ENCODE measurements at regions not wholly inside any gene's neighbourhood (a gene's known extent, or its start where the extent isn't known, plus 50 kb on each side); places are given as distances from the start of the nearest gene placed in this dataset.
"Not testable (repeated sequence)": the region's sequence is repeated elsewhere in the genome, so short reads cannot be mapped to it uniquely, and the experiment has no call there.

DNA sequence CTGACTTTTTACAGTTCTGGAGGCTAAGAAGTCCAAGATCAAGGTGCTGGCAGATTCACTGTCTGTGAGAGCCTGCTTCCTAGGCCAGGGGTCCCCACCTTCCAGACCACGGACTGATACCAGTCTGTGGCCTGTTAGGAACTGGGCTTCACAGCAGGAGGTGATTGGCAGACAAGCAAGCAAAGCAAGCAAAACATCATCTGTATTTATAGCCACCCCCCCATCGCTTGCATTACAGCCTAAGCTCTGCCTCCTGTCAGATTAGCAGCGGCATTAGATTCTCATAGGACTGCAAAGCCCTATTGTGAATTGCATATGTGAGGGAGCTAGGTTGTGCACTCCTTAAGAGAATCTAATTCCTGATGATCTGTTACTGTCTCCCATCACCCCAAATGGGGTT lies 194.7 kb upstream of the THRB start:
- DNase-seq, result no peak

- DNase-seq, result no peak
Measured at GRCh38 chr3:24690777-24691176, 196.1 kb upstream of the THRB start.

DNA sequence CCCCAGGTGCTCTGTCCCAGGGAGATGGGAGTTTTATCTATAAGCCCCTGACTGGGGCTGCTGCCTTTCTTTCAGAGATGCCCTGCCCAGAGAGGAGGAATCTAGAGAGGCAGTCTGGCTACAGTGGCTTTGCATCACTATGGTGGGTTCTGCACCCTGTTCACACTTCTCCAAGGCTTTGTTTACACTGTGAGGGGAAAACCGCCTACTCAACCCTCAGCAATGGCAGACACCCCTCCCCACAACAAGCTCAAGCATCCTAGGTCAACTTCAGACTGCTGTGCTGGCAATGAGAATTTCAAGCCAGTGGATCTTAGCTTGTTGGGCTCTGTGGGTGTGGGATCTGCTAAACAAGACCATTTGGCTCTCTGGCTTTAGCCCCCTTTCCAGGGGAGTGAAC lies 204.4 kb upstream of the THRB start:
- DNase-seq, result not testable (repeated sequence)

GRCh38 chr3:24704496-24704895 lies 209.8 kb upstream of the THRB start:
- DNase-seq, result no peak

GRCh38 chr3:24707936-24708335 lies 213.3 kb upstream of the THRB start:
- no peak for DNase-seq

- no peak for DNase-seq
Measured at GRCh38 chr3:24709956-24710355, 215.3 kb upstream of the THRB start.

GRCh38 chr3:24713516-24713915 lies 218.9 kb upstream of the THRB start:
- no peak for DNase-seq

GRCh38 chr3:24714436-24714835 lies 219.8 kb upstream of the THRB start:
- no peak for DNase-seq

DNA sequence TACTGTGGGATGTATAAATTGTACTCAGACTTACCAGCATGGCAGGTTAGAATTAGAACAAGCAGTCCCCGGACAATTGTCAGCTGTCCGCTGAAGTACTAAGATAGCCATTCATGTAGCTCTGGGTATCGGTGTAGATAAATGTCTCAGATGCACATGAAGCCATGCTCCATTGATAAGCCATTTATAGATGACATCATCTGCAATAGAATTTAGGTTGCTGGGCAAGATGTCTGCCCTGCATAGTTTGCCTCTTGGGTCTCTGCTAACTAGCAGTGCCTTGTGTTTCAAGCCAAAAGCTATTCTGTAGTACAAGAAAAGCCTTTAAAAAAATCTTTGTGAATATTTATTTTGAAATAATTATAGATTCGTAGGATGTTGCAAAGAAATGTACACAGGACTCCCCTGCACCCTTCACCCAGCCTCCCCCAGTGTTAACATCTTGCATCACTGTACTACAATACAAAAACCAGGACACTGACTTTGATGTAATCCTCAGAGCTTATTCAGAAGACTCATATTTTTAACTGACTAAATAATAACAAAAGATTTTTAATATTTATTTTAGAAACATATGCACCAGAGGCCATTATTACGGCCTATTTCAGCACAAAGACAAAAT lies 220.6 kb upstream of the THRB start:
- DNase-seq, result no peak

- DNase-seq, result no peak
Measured at GRCh38 chr3:24722087-24722486, 227.4 kb upstream of the THRB start.

DNA sequence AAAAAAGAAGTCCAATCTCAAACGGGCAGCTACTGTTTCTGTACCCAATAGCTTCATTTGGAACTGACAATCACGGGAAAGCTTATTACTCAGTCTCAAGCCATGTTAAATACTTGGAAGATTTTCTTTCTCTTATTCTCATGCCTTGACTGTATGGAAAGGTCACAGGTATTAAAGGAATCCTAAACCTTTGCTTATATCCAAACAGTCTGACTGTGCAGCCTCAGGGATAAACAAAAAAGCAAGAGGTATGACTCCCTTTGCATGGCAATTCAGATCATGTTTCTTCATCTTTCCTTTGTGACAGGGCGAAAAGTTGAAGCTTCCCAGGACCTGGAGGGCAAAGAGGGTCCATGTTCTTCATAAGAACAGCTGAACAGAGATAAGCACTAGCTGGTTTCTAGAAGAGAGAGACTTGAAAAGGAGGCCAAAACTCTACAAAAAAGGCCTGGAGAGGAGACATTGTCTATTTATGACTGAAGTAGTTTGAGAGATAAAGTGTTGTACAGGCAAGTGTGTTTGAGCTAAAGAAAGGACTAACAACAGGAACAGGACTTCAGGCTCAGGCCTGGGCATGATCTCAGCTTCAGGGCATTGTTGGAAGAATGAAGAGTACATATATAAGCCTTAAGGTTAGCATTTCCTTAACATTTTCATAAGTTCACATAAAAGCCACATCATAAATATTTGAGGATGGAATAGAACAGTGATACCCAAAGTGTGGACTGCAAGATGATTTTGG lies 231.0 kb upstream of the THRB start:
- no peak for DNase-seq

- DNase-seq, result no peak
Measured at GRCh38 chr3:24726423-24726822, 231.8 kb upstream of the THRB start.

- no peak for DNase-seq
Measured at GRCh38 chr3:24730173-24730572, 235.5 kb upstream of the THRB start.

DNA sequence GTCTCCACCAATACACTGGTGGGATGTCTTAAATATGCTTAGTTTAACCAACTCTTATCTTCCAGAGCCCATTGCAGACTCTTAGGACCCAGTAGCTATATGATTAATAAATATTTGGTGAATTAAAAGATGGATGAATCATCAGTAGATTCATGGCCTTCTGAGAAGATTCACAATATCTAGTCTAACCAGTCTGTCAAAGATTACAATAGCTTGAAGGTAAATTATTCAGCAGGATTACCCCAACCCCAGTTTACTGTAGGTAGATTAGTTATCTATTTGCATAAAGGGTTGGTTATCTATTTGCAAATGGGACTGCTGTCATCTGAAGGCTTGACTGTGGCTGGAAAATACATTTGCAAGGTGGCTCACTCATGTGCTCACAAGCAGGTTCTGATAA lies 239.4 kb upstream of the THRB start:
- no peak for DNase-seq

GRCh38 chr3:24736701-24737100 lies 242.1 kb upstream of the THRB start:
- no peak for DNase-seq

- no peak for DNase-seq
Measured at GRCh38 chr3:24740326-24740725, 245.7 kb upstream of the THRB start.

DNA sequence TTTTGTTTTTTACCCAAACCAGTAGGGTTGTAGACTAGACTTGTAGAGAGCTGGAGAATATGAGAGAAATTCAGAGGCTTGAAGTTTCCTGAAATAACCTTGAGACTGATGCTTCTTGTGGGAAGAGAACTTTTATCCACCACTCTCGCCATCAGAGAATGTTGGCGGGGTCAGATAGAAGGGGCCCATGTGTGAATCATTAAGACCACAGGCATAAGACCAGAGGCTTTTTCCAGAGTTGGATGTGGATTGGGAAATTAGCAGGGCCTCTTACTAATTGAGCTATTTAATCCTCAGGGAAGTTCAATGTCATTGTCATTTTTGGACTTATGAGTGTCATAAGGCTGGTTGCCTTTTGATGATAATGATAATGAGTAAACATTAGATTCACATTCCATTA lies 246.9 kb upstream of the THRB start:
- no peak for DNase-seq

DNA sequence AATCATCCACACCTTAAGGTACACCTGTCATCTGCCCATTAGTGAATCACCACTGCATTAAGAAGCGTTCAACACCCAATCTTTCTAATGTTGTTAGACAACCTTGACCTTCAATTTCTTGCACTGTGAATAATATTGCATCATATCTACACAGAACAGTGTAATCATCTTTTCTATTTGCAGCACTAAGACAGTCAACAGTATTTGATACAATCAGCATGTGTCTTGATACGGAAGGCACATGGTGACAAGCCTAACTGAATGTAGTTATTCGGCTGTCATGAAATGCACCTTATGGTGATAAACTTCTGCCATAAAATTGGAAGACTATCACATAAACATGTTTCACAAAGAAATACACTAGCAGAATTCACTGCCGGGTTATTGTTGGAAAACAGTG lies 253.9 kb upstream of the THRB start:
- DNase-seq, result no peak

GRCh38 chr3:24751020-24751419 lies 256.4 kb upstream of the THRB start:
- DNase-seq, result no peak

- no peak for DNase-seq
Measured at GRCh38 chr3:24756101-24756888, 261.6 kb upstream of the THRB start.

DNA sequence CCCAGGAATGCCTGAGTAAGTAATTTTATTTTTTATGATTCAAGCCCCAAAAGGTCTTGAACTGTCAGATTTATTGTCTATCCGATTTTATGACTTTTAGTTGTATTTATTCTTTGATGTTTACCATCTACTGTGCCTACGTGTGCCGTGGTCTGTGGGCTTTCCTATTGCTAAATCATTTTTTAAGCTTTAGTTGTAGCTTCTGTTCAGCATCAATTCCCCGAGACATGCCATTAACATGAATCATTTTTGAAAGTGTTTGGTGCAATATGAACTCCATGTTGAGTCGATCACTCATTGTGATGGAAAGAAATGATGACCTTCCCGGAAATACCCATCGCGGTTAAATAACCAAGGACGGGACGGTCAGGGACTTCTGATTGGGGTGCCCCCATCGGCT lies 268.7 kb upstream of the THRB start:
- no peak for DNase-seq

DNA sequence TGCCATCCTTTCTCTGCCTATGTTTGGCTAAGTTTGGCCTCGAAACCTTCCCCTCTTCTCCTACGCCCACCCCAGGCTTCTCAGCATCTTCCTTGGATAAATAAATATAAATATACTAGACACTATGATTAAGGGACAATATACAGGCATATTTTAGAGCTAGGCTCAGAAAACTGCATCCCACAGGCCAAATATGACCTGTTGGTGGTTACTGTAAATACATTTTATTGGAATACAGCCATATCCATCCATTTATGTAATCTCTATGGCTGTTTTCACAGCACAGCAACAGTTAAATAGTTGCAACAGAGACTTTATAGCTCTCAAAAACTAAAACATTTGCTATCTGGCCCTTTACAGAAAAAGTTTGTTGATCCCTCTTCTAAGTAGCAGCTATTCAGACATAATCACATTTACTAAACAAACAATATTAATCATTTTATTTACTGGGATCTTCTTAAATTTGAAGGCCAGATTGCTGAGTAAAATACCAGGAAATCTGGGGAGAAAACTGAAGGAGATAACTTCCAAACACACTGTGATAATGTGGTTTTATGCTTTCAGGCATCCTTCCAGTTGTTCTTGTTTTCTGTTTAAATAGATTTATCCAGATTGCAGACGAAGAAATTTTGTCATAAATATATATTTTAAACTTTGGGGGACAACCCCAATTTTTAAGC lies 269.7 kb upstream of the THRB start:
- no peak for DNase-seq

DNA sequence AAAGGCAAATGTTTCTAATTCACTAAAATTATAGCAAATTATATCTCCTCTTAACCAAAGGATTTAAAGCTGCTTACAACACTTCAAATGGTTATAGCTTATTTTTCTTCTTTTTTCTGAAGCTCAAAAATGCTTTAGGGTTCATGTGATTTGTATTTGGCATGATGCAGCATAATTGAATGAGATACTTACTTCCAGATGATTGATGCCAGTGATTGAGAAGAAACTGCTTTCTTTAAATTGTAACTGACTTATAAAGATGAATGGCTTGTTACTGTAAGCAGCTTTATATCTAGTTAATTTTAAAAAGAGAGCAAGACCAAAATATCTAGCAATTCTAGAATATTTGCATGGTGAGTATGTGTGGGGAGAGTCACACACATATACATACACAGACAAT lies 270.7 kb upstream of the THRB start:
- DNase-seq, result no peak

DNA sequence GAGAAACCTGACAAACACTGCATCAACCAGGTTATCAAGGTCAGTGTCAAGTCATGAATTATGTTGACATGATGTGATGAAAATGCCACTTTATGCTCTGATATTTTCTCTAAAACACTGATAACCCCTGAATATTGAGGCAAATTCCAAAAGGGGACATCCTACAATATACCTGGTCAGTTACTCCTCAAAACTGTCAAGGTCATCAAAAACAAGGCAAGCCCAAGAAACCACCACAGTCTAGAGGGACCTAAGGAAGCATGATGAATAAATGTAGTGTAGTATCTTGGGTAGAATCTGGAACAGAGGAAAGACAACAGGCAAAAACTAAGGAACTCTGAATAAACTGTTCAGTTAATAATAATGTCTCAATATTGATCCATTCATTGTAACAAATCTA lies 275.3 kb upstream of the THRB start:
- no peak for DNase-seq
